22Rv1 (cell line): ENCODE measurements at regions not wholly inside any gene's neighbourhood (a gene's known extent, or its start where the extent isn't known, plus 50 kb on each side); places are given as distances from the start of the nearest gene placed in this dataset.

Source experiments
- ZFX ChIP-seq: fragments of 450-650 bp; IDR thresholded peaks from 2 replicates; pipeline ENCODE4 v1.6.1; 2017; ENCODE audit warnings: antibody characterized with exemption, borderline replicate concordance
- TF ChIP-seq, protein P1 (sequence below): fragments of 450-650 bp; IDR thresholded peaks from 2 replicates; pipeline ENCODE4 v1.5.1; 2017; ENCODE audit warnings: mild to moderate bottlenecking

DNA sequence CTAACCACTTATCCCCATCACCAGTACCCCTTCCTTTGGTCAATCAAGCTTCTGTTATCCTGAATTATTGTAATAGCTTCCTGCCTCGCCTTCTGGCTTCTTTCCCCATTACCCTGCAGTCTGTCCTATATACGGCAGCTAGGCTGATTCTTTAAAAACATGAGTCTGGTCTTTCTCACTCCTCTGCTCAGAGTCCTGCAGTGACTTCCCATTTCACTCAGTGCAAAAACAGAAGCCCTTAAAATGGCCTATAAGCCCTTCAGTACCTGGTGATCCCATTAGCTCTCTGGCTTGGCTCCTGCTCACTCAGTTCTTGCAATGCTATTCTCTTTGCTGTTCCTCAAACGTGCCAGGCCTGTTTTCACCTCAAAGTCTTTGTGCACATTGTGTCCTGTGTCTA, 58.4 kb downstream of the JRKL start:
- TF ChIP-seq, protein P1, sequence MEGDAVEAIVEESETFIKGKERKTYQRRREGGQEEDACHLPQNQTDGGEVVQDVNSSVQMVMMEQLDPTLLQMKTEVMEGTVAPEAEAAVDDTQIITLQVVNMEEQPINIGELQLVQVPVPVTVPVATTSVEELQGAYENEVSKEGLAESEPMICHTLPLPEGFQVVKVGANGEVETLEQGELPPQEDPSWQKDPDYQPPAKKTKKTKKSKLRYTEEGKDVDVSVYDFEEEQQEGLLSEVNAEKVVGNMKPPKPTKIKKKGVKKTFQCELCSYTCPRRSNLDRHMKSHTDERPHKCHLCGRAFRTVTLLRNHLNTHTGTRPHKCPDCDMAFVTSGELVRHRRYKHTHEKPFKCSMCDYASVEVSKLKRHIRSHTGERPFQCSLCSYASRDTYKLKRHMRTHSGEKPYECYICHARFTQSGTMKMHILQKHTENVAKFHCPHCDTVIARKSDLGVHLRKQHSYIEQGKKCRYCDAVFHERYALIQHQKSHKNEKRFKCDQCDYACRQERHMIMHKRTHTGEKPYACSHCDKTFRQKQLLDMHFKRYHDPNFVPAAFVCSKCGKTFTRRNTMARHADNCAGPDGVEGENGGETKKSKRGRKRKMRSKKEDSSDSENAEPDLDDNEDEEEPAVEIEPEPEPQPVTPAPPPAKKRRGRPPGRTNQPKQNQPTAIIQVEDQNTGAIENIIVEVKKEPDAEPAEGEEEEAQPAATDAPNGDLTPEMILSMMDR = no peak
- TF ChIP-seq ZFX = no peak
